NCI-H2107 treated with DMSO at 0.1 percent for 48 hours (cell line): ENCODE measurements at regions not wholly inside any gene's neighbourhood (a gene's known extent, or its start where the extent isn't known, plus 50 kb on each side); places are given as distances from the start of the nearest gene placed in this dataset.
"Not testable (repeated sequence)": the region's sequence is repeated elsewhere in the genome, so short reads cannot be mapped to it uniquely, and the experiment has no call there.

Experiments used
- DNase-seq: peaks from one replicate; lab custom pipeline; 2025; ENCODE audit not compliant: unreplicated experiment; lab: John Stamatoyannopoulos, UW

DNA sequence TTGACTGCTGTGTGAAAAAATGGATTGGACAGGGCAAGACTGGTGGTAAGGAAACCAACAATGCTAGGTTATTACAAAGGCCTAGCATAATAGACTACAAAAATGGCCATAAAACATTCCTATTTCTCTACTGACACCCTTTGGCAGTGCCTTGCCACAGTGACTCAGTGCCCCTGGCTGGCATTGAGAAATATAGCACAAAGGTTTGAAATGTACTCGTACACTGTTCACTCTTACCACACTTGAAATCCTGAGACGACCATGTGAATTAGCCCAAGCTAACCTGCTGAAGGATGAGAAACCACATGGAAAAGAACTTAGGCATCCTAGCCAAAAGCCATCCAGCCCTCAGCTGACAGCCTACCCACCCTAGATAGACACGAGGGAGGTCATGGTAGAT is 149.8 kb upstream of the PALMD start:
- DNase-seq = no peak

DNA sequence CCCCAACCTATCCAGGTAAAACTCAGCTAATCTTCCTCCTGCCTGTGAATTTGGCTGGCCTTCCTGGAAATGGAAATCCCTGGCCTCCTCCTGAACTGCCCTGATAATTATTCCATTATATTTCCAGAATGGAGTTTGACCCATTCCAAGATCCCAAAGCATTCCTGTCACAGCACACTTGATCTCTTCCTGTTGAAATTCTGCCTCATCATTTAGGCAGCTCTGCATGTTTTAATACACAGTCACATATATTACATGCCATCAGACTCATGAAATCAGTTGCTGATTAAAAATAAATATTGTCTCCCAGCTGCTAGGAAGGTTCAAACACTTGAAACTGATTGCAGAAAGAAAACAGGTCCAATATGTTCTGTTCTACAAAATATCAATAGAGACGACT is 148.2 kb upstream of the PALMD start:
- DNase-seq = no peak

DNA sequence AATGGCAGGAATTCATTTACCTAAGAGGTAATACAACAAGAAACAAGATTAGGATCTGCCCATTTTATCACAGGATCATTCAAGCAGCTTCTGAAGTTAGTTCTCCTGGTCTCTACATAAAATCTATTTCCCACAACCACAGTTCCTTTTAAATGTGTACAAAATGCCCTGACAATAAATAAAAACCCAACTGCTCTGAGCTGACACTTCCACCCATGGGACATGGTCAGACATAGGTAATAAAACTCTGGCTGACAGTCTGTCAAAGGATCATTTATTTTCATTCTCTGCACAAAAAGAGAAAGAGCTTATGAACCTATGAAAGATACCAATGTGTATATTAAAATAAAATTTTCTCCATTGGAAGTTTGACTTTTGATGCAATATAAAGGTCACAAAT is 145.4 kb upstream of the PALMD start:
- DNase-seq = no peak

DNA sequence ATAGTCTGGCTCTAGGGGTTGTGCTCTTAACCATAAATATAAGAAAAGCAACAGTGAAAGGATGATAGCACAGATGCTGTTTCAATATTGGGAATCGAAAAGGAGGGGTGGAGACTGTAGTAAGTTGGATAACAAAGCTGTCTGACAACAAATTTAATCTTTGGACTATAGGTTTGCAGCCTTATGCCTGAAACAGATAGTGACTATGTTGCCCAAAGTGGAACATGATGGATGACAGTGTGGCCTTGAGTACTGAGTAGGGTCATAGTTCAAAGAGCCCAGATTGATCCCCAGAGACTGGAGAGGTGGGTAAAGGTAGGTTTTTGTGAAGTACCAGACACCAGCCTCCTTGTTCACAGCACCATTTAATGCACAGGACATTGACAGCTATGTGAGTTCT is 144.0 kb upstream of the PALMD start:
- no peak for DNase-seq

DNA sequence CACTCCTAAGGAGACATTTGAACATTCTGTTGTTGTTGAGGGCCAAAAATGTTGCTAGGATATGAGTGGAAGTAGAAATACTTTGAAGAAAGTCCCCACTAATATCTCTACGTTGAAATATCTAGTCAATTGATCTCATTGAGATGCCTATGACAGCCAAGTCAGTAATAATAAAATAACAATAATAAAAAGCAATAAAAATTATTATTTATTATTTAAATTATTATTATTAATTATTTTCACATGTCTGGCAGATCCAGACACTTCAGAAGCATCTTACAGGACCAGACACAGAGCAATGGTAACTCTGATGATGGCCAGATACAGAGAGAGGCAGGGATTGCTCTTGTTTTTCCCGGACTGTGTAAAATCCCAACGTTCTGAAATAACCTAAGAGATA is 143.5 kb upstream of the PALMD start:
- DNase-seq = no peak

DNA sequence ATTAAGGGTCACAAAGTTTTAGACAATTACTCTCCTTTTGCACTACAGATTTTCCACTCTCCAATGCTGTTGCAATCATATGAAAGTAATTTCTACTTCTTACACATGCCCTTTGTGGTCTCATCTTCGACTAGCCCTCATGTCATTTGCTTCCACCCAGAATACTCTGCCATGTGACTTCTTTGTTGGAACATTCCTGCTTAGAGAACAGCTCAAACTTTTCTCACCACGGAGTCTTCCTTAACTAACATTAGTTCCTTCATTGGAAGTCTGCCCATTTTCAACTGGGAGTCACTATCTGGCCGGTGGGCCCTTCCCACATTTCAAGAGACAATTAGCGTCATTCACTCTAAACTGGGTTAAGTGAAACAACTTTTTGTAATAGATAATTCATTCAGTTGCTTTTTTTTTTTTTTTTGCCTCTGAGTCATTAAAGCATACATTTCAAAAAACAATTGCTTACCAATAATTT is 142.6 kb upstream of the PALMD start:
- no peak for DNase-seq

DNA sequence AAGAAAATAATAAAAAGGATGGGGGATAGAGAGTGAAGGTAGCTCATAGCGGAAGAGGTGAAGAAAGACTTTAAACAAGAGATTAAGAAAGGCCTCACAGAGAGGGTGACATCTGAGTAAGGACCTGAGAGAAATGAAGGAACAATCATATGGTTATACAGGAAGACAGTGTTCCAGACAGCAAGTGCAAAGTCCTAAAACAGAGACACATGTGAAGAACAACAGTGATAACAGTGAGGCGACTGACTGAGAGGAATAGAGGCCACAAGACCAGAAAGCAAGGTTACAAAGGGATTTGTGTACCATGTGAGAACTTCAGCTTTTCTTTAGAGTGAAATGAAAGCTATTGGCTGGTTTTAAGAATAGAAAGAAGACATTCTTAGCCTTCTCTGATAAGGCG is 141.6 kb upstream of the PALMD start:
- no peak for DNase-seq

DNA sequence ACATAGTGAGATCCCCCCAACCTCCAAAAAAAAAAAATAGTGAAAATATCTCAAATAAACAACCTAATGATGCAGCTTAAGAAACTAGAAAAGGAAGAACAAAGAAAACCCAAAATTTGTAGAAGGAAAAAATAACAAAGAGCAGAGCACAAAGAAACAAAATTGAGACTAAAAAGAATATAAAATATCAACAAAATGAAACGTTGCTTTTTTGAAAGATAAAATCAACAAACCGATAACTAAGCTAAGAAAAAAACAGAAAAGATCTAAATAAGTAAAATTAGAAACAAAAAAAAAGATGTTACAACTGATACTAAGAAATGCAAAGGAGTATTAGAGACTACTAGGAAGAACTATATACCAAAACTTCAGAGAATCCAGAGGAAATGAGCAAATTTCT is 139.3 kb upstream of the PALMD start:
- no peak for DNase-seq

DNA sequence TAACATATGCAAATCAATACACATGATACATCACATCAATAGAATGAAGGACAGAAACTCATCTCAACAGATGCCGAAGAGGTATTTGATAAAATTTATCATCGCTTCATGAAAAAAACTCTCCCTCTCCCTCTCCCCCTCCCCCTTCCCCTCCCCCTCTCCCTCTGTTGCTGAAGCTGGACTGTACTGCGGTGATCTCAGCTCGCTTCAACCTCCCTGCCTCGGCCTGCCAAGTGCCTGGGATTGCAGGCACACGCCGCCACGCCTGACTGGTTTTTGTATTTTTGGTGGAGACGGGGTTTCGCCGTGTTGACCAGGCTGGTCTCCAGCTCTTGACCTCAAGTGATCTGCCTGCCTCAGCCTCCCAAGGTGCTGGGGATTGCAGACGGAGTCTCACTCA is 138.5 kb upstream of the PALMD start:
- not testable (repeated sequence) for DNase-seq

DNA sequence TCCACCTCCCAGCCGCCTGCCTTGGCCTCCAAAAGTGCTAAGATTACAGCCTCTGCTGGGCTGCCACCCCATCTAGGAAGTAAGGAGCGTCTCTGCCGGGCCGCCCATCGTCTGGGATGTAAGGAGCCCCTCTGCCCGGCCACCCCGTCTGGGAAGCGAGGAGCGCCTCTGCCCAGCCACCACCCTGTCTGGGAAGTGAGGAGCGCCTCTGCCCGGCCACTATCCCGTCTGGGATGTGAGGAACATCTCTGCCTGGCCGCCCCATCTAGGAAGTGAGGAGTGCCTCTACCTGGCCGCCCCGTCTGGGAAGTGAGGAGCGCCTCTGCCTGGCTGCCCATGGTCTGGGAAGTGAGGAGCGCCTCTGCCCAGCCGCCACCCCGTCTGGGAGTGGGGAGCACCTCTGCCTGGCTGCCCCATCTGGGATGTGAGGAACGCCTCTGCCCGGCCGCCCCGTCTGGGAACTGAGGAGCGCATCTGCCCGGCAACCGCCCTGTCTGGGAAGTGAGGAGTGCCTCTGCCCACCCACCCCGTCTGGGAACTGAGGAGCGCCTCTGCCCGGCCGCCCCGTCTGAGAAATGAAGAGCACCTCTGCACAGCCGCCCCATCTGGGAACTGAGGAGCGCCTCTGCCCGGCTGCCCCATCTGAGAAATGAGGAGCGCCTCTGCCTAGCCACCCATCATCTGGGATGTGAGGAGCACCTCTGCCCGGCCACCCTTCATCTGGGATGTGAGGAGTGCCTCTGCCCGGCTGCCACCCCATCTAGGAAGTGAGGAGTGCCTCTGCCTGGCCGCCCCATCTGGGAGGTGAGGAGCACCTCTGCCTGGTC is 137.8 kb upstream of the PALMD start:
- no peak for DNase-seq

DNA sequence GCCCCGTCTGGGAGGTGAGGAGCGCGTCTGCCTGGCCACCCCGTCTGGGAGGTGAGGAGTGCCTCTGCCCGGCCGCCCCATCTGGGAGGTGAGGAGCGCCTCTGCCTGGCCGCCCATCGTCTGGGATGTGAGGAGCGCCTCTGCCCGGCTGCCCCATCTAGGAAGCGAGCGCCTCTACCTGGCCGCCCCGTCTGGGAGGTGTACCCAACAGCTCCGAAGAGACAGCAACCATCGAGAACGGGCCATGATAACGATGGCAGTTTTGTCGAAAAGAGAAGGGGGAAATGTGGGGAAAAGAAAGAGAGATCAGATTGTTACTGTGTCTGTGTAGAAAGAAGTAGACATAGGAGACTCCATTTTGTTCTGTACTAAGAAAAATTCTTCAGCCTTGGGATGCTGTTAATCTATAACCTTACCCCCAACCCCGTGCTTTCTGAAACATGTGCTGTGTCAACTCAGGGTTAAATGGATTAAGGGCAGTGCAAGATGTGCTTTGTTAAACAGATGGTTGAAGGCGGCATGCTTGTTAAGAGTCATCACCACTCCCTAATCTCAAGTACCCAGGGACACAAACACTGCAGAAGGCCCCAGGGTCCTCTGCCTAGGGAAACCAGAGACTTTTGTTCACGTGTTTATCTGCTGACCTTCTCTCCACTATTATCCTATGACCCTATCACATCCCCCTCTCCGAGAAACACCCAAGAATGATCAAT is 137.0 kb upstream of the PALMD start:
- DNase-seq = not testable (repeated sequence)

DNA sequence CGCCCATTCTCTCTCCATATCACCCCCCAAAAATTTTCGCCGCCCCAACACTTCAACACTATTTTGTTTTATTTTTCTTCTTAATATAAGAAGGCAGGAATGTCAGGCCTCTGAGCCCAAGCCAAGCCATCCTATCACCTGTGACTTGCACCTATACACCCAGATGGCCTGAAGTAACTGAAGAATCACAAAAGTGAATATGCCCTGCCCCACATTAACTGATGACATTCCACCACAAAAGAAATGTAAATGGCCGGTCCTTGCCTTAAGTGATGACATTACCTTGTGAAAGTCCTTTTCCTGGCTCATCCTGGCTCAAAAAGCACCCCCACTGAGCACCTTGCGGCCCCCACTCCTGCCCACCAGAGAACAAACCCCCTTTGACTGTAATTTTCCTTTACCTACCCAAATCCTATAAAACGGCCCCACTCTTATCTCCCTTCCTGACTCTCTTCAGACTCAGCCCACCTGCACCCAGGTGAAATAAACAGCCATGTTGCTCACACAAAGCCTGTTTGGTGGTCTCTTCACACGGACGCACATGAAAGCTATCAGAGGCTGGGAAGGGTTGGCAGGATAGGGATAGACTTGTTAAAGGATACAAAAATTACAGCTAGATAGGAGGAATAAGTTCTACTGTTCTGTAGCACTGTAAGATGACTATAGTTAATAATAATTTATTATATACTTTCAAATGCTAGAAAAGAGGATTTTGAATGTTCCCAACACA is 130.9 kb upstream of the PALMD start:
- DNase-seq = not testable (repeated sequence)

DNA sequence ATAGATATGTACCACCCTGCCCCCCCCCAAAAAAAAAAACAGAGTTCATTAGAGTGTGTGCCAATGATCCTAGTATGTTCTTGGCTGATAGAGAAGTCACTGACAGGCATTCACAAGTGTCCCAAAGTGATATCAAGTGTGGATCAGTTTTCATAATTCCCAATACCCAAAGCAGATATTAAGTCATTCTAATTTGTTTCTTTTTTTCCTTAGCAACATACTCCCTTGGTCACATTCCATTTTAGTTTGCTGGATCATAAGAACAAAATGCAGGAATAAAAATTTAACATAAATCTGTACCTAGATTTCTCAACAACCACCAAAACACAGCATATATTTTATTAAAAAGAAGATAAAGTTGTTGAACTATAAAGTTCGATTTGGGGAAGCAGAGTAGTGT is 129.8 kb upstream of the PALMD start:
- no peak for DNase-seq

DNA sequence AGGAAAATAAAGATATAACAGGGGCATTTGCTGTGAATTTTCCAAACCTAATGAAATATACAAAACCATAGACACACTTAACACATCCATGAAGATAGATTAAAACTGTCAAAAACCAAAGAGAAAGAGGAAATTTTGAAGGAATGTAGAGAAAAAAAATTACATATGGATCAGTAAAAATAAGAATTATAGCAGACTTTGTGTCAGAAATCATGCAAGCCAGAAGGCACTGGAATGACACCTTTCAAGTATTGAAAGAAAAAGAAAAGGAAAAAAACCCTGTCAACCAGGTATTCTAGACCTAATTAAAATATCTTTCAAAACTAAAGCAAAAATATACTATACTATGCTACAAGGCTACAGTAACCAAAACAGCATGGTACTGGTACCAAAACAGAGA is 125.8 kb upstream of the PALMD start:
- DNase-seq = no peak

DNA sequence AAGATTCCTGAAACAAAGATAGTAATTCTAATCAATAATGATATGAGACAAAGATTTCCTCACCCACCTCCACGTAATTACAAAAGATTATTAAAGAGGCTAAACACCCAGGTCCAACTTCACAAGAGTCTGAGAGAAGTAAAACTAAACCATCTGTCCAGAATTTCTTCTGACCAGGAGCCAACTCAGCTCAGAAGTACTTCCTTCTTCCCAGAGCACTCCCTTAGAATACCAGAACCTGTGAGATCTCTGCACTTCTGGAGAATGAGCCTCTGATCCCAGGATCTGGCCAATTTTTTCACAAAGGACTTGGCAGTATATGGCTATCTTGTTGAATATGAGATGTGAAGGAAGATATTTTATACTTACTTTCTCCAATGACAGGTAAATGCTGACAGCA is 120.6 kb upstream of the PALMD start:
- no peak for DNase-seq

DNA sequence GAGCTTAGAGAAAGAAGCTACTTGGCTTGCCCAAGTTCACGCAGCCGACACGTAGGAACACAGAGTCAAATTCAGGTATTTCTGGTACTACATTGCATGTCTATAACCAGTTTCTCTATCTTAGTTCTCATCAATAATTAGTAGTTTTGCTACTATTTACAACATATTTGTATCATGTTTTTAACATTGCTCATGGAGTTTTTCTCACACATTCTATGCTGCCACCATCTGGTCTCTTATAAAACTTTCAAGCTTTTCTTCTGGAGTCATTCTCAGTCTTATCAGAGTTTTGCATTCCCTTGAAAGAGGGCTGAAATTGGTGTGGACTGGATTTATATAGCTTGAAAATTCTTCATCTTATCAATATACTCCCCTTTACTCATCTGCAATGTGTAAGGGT is 118.8 kb upstream of the PALMD start:
- no peak for DNase-seq

DNA sequence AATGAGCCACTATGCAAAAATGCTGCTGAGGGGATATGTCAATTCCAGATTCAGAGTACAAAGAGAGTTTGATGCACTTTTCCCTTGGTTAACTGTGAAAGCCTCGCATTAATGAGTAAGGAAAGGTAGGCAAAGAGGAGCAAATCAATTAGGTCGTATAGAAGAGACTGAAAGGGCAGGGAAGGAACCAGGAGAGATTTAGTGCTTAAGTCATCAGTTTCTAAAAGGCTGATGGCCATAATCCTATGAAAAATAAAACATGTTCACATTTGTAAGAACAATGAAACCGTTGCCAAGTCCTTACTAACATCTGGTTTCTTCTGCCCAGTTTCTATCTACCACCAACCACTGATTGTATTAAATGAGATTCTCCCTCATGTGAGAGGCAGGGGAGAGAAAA is 118.4 kb upstream of the PALMD start:
- no peak for DNase-seq

DNA sequence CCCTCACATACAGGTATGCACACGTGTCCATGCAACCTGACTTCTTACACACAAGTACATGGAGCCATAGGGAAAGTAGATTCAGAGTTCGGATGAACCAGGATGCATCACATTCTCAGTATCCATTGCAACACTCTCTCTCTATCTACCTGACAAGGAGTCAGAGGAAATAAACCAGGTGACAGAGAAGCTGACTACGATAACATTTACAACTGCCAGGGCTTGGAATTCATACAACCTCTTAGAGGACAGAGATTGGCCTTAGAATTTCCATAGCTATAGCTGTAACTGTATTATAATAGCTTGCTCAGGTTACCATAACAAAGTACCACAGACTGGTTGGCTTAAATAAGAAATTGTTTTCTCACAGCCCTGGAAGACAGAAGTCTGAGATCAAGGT is 116.9 kb upstream of the PALMD start:
- no peak for DNase-seq

DNA sequence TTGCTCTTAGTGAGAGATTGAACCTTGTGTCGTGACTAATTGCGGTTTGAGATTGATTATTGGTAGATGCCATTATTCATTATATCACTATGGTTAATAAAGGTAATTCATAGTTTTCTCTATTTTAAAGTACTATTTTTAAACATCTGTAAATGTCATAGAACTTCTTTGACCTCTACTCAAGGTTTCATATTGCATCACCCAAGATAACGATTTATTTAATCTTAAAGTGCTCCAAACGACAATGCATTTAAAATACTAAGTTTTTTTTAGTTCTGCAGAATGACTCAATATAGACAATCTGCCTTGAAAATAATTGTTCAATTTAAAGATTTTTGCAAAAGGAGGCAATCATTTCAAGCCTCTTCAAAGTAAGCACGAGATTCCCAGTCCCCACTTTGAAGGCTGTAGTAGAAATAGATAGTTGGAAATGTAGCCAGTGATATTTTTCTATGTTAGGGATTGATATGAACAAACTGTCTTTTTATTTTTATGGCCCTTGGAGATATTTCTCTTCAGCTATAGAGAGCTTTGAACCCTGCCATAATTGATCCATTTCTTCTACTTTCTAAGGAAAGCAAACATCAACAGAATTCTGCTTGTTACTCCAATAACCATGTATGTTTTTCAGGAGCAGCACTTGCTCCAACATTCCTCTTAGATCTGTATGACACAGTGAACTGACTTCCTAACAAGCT is 114.2 kb upstream of the PALMD start:
- no peak for DNase-seq

DNA sequence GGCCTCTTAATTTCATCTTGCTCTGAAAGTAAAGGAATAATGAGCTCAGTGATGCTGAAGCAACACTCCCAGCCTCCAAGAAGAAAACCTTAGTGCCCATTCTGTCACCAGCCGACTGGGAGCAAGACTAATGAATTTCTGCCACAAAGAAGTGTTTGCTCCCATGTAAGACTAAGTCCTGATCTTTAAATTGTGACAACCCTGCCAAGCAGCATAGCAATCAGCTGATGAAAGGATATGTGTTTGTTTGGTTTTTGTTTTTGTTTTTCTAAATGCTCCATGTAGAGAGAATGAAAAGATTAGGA is 113.7 kb upstream of the PALMD start:
- no peak for DNase-seq

DNA sequence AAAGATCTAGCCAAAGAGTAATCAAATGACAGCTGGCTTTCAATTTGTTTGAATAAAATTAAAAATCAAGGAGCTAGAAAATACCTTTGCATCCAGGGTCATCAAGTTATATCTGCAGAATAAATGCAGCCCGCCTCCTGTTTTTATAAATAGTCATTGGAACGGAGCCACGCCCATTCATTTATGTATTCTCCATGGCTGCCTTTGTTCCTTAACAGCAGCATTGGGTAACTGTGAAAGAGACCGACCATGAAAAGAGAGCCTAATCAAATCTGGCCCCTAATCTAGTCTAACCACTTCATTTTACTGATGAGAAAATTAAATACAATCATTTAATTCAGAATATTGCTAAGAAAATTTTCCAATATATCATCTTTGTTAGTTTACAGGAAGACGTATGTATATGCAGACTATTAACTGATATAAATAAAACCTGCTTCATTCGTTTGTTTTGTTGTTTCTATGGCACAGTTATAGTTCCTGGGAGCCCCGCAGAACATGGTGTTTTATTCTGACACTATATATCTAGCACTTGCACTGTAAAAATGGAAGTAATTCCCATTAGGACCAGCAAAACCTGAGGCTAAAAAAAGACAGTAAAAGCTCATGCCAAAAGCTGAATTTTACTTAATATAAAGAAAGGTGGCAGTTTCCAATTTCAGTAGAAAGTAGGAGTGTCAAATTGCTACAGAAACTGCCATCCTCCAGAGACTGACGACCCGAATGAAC is 111.8 kb upstream of the PALMD start:
- DNase-seq = peak; percentile 80
